Endothelial cell (in vitro differentiated cells): ENCODE measurements at regions not wholly inside any gene's neighbourhood (a gene's known extent, or its start where the extent isn't known, plus 50 kb on each side); places are given as distances from the start of the nearest gene placed in this dataset.
A peak's percentile ranks its signal among the peaks of the same experiment; 100 is the strongest.

Experiments
- DNase-seq: peaks from one replicate; pipeline ENCODE4 v3.0.0; 2021; ENCODE audit warnings: low spot score
- H3K27ac Mint-ChIP-seq: one replicate; pipeline ENCODE4 v1.8.0; 2021; ENCODE audit warnings: mixed read lengths, inconsistent platforms; ENCODE audit not compliant: unreplicated experiment
- H3K27me3 Mint-ChIP-seq: one replicate; pipeline ENCODE4 v1.8.0; 2021; ENCODE audit warnings: mild to moderate bottlenecking, moderate library complexity, mixed read lengths, inconsistent platforms; ENCODE audit not compliant: unreplicated experiment
- H3K36me3 Mint-ChIP-seq: one replicate; pipeline ENCODE4 v1.8.0; 2021; ENCODE audit warnings: mild to moderate bottlenecking, low read depth, mixed read lengths, inconsistent platforms; ENCODE audit not compliant: unreplicated experiment
- H3K4me1 Mint-ChIP-seq: one replicate; pipeline ENCODE4 v1.8.0; 2021; ENCODE audit warnings: mild to moderate bottlenecking, mixed read lengths, inconsistent platforms; ENCODE audit not compliant: unreplicated experiment
- H3K4me3 Mint-ChIP-seq: one replicate; pipeline ENCODE4 v1.8.0; 2021; ENCODE audit warnings: mild to moderate bottlenecking, mixed read lengths, inconsistent platforms; ENCODE audit not compliant: unreplicated experiment
- H3K9me3 Mint-ChIP-seq: one replicate; pipeline ENCODE4 v1.8.0; 2021; ENCODE audit warnings: mixed read lengths, inconsistent platforms; ENCODE audit not compliant: unreplicated experiment
- TF ChIP-seq, protein P1 (sequence below): fragments of 200-600 bp; sonication (generic); IDR thresholded peaks from one replicate; pipeline ENCODE4 v1.5.0; 2021; ENCODE audit warnings: antibody characterized with exemption; ENCODE audit not compliant: unreplicated experiment

DNA sequence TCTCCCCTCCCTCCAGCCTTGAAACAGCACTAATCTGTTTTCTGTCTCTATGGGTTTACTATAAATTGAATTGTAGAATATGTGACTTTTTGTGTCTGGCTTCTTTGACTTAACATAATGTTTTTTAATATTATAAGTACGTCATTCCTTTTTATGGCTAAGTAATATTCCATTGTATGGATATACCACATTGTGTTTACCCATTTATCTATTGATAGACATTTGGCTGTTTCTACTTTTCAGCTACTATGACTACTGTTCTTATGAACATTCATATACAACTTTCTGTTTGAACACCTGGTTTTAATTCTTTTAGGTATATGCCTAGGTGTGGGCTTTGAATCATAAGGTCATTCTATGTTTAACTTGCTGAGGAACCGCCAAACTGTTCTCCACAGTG lies 961.9 kb downstream of the CDH8 start:
- no peak overlapping the region for H3K27ac Mint-ChIP-seq

DNA sequence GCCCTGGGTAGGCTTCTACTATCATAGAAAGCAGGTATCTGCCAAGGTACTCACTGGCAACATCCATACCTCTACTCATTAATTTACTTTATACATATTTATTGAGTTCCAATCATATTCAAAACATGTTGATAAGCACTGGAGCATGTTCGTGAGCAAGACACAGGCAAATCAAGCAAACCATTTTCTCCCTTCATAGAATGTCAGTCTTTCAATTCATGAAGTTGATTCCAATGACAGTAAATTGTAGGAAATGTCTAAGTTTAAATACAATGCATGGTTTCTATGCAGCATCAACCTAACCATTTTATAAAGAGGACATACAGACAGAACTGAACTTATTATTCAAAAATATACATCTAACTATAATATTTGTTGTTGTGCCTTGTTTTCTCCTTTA lies 978.6 kb downstream of the CDH8 start:
- H3K4me3 Mint-ChIP-seq, result no peak overlapping the region
- no peaks in the 10 kb centered on the region for H3K27me3 Mint-ChIP-seq
- H3K36me3 Mint-ChIP-seq, result no peaks in the 10 kb centered on the region
- no peak for DNase-seq
- H3K4me1 Mint-ChIP-seq, result no peaks in the 10 kb centered on the region
- no peak overlapping the region for H3K27ac Mint-ChIP-seq
- TF ChIP-seq, protein P1, sequence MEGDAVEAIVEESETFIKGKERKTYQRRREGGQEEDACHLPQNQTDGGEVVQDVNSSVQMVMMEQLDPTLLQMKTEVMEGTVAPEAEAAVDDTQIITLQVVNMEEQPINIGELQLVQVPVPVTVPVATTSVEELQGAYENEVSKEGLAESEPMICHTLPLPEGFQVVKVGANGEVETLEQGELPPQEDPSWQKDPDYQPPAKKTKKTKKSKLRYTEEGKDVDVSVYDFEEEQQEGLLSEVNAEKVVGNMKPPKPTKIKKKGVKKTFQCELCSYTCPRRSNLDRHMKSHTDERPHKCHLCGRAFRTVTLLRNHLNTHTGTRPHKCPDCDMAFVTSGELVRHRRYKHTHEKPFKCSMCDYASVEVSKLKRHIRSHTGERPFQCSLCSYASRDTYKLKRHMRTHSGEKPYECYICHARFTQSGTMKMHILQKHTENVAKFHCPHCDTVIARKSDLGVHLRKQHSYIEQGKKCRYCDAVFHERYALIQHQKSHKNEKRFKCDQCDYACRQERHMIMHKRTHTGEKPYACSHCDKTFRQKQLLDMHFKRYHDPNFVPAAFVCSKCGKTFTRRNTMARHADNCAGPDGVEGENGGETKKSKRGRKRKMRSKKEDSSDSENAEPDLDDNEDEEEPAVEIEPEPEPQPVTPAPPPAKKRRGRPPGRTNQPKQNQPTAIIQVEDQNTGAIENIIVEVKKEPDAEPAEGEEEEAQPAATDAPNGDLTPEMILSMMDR, result no peak
- H3K9me3 Mint-ChIP-seq, result no peaks in the 10 kb centered on the region

More for the DNA sequence above, 961.9 kb downstream of the CDH8 start:
- Mint-ChIP-seq H3K4me3 (no peak overlapping the region), H3K36me3 (no peaks in the 10 kb centered on the region), H3K27me3 (peaks cover under 1% of the 10 kb centered on the region), H3K4me1 (no peaks in the 10 kb centered on the region), H3K9me3 (no peaks in the 10 kb centered on the region)
- TF ChIP-seq, protein P1, result no peak
- no peak for DNase-seq

DNA sequence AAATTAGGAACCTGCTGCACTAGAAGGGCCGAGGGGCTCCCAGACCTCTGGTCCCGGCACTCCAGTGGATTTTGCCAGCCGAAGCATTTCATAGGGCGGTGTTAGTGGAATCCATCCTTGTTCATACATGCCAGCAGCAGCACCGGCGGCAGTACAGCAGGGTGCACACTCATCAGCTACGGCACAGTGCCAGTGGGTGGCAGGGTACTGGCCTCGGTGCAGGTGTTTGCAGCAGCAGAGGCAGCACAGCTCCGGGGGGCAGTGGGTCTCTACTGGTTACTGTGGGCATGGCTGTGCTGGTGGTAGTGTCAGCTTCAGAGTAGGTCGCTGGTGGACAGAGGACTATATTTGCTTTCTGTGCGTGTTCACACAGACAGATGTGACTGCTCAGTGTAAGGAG lies 985.7 kb downstream of the CDH8 start:
- no peak for DNase-seq
- Mint-ChIP-seq H3K36me3 (no peaks in the 10 kb centered on the region), H3K9me3 (no peaks in the 10 kb centered on the region), H3K4me1 (no peaks in the 10 kb centered on the region), H3K4me3 (no peak overlapping the region), H3K27ac (no peak overlapping the region), H3K27me3 (no peaks in the 10 kb centered on the region)
- TF ChIP-seq, protein P1, result no peak

DNA sequence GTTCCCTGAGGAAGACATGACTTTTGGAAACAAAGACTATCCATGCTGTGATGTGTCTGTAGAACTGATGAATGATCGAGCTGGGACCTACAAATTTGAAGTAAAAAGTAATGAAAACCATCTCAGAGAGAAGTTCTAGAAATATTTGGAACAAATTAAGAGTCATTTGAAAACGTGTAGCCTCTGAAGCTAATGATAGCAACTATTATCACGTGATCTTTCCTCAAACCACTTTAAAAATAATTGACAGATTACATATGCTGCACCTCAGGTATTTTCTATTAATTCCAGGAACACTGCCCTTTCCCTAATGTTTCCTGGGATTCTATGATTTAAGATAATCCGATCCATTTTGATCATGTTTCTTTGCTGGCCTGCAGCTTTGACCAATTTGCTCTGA lies 990.3 kb downstream of the CDH8 start:
- DNase-seq, result no peak
- Mint-ChIP-seq H3K4me3 (no peak overlapping the region), H3K9me3 (no peaks in the 10 kb centered on the region), H3K27me3 (no peaks in the 10 kb centered on the region), H3K27ac (no peak overlapping the region), H3K36me3 (no peaks in the 10 kb centered on the region), H3K4me1 (no peaks in the 10 kb centered on the region)
- TF ChIP-seq, protein P1, result no peak

DNA sequence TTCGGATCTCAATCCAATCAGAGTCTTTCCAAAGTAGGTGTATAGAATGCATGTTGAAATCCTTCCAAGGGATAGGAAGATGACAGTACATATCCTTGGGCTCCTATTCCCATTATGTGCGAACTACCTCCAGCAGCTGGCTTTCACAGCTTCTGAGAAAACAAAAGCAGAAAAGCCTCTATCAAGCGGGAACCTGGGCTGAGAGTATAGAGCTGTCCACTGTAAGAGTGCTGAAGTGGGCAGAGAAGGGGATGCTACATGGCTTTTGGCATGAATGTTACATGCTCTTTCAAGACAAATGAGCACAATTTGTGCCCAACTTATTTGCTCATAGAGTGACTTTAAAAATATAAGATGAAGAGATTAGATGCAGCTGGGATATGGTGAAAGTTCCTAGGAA lies 993.5 kb downstream of the CDH8 start:
- H3K36me3 Mint-ChIP-seq, result no peaks in the 10 kb centered on the region
- H3K27me3 Mint-ChIP-seq, result no peaks in the 10 kb centered on the region
- no peaks in the 10 kb centered on the region for H3K9me3 Mint-ChIP-seq
- TF ChIP-seq, protein P1, result no peak
- DNase-seq, result peak; percentile 39
- no peak overlapping the region for H3K4me3 Mint-ChIP-seq
- H3K4me1 Mint-ChIP-seq, result no peaks in the 10 kb centered on the region
- H3K27ac Mint-ChIP-seq, result no peak overlapping the region
